Ishikawa (cell line): ENCODE measurements at regions not wholly inside any gene's neighbourhood (a gene's known extent, or its start where the extent isn't known, plus 50 kb on each side); places are given as distances from the start of the nearest gene placed in this dataset.

Experiments used
- CEBPB ChIP-seq: IDR thresholded peaks from 2 replicates; pipeline ENCODE4 v1.6.1; 2012
- CREB1 ChIP-seq: IDR thresholded peaks from 2 replicates; pipeline ENCODE4 v1.6.1; 2012; ENCODE audit warnings: low read depth
- EGR1 ChIP-seq: IDR thresholded peaks from 2 replicates; pipeline ENCODE4 v1.6.1; 2012
- EP300 ChIP-seq: IDR thresholded peaks from 2 replicates; pipeline ENCODE4 v1.6.1; 2012; ENCODE audit warnings: borderline replicate concordance
- FOXM1 ChIP-seq: IDR thresholded peaks from 2 replicates; pipeline ENCODE4 v1.6.1; 2012; ENCODE audit warnings: low read depth, borderline replicate concordance
- MAX ChIP-seq: IDR thresholded peaks from 2 replicates; pipeline ENCODE4 v1.6.1; 2012
- NFIC ChIP-seq: IDR thresholded peaks from 2 replicates; pipeline ENCODE4 v1.6.1; 2012
- RAD21 ChIP-seq: IDR thresholded peaks from 2 replicates; pipeline ENCODE4 v1.6.1; 2012; ENCODE audit warnings: low read depth
- TAF1 ChIP-seq: IDR thresholded peaks from 2 replicates; pipeline ENCODE4 v1.6.1; 2012; ENCODE audit warnings: low read depth, mild to moderate bottlenecking
- TCF12 ChIP-seq: IDR thresholded peaks from 2 replicates; pipeline ENCODE4 v1.6.1; 2012; ENCODE audit warnings: low read depth
- TEAD4 ChIP-seq: IDR thresholded peaks from 2 replicates; pipeline ENCODE4 v1.6.1; 2012
- YY1 ChIP-seq: IDR thresholded peaks from 2 replicates; pipeline ENCODE4 v1.6.1; 2012; ENCODE audit warnings: low read depth
- ZBTB7A ChIP-seq: IDR thresholded peaks from 2 replicates; pipeline ENCODE4 v1.6.1; 2012; ENCODE audit warnings: low read depth
- TF ChIP-seq, protein P1 (sequence below): IDR thresholded peaks from 2 replicates; pipeline ENCODE4 v1.6.1; 2012
- TF ChIP-seq, protein P2 (sequence below): IDR thresholded peaks from 2 replicates; pipeline ENCODE4 v1.6.1; 2012; ENCODE audit warnings: low read depth, mild to moderate bottlenecking

GRCh38 chr3:25292595-25292994 is 135.5 kb upstream of the RARB start:
- TF ChIP-seq ZBTB7A = no peak
- no peak for TF ChIP-seq RAD21
- TF ChIP-seq TCF12 = no peak
- no peak for TF ChIP-seq CREB1
- TF ChIP-seq TAF1 = no peak
- no peak for TF ChIP-seq MAX
- no peak for TF ChIP-seq TEAD4
- TF ChIP-seq YY1 = no peak
- TF ChIP-seq CEBPB = no peak
- TF ChIP-seq, protein P1, sequence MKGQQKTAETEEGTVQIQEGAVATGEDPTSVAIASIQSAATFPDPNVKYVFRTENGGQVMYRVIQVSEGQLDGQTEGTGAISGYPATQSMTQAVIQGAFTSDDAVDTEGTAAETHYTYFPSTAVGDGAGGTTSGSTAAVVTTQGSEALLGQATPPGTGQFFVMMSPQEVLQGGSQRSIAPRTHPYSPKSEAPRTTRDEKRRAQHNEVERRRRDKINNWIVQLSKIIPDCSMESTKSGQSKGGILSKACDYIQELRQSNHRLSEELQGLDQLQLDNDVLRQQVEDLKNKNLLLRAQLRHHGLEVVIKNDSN = no peak
- TF ChIP-seq EGR1 = no peak
- TF ChIP-seq FOXM1 = no peak
- TF ChIP-seq EP300 = no peak
- TF ChIP-seq, protein P2, sequence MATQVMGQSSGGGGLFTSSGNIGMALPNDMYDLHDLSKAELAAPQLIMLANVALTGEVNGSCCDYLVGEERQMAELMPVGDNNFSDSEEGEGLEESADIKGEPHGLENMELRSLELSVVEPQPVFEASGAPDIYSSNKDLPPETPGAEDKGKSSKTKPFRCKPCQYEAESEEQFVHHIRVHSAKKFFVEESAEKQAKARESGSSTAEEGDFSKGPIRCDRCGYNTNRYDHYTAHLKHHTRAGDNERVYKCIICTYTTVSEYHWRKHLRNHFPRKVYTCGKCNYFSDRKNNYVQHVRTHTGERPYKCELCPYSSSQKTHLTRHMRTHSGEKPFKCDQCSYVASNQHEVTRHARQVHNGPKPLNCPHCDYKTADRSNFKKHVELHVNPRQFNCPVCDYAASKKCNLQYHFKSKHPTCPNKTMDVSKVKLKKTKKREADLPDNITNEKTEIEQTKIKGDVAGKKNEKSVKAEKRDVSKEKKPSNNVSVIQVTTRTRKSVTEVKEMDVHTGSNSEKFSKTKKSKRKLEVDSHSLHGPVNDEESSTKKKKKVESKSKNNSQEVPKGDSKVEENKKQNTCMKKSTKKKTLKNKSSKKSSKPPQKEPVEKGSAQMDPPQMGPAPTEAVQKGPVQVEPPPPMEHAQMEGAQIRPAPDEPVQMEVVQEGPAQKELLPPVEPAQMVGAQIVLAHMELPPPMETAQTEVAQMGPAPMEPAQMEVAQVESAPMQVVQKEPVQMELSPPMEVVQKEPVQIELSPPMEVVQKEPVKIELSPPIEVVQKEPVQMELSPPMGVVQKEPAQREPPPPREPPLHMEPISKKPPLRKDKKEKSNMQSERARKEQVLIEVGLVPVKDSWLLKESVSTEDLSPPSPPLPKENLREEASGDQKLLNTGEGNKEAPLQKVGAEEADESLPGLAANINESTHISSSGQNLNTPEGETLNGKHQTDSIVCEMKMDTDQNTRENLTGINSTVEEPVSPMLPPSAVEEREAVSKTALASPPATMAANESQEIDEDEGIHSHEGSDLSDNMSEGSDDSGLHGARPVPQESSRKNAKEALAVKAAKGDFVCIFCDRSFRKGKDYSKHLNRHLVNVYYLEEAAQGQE = no peak
- TF ChIP-seq NFIC = no peak

- TF ChIP-seq ZBTB7A (no peak), TAF1 (no peak), TEAD4 (no peak), NFIC (no peak), RAD21 (no peak), YY1 (no peak), FOXM1 (no peak), CREB1 (no peak), CEBPB (no peak), EGR1 (no peak), MAX (no peak), TCF12 (no peak)
- TF ChIP-seq, protein P1 = no peak
- TF ChIP-seq, protein P2 = no peak
Observed at GRCh38 chr3:25293736-25294135, 134.3 kb upstream of the RARB start.

- TF ChIP-seq NFIC (no peak), YY1 (no peak), RAD21 (no peak), EP300 (no peak)
- TF ChIP-seq, protein P1 = no peak
Observed at GRCh38 chr3:25294169-25294805, 133.8 kb upstream of the RARB start.

- TF ChIP-seq, protein P1 = no peak
- no peak for TF ChIP-seq RAD21
- TF ChIP-seq CREB1 = no peak
- TF ChIP-seq EGR1 = no peak
- TF ChIP-seq, protein P2 = no peak
- no peak for TF ChIP-seq YY1
- no peak for TF ChIP-seq MAX
- no peak for TF ChIP-seq TCF12
- TF ChIP-seq ZBTB7A = no peak
- TF ChIP-seq EP300 = no peak
- no peak for TF ChIP-seq TAF1
- no peak for TF ChIP-seq FOXM1
- no peak for TF ChIP-seq NFIC
- TF ChIP-seq CEBPB = no peak
- no peak for TF ChIP-seq TEAD4
Observed at GRCh38 chr3:25297667-25298585, 130.1 kb upstream of the RARB start.
